ENCODE measurements at regions not wholly inside any gene's neighbourhood (a gene's known extent, or its start where the extent isn't known, plus 50 kb on each side); places are given as distances from the start of the nearest gene placed in this dataset.

- H3K9me2 ChIP-seq (ENCODE audit: insufficient read depth, low read length), result no peaks in the 10 kb centered on the region
- no peak overlapping the region for H3K4me3 ChIP-seq (ENCODE audit: low read length)
- no peaks in the 10 kb centered on the region for H3K27me3 ChIP-seq (ENCODE audit: insufficient read depth, low read depth, low read length)
- no peaks in the 10 kb centered on the region for H4K20me1 ChIP-seq (ENCODE audit: insufficient read depth)
- H3K27ac ChIP-seq (ENCODE audit: low read length), result no peak overlapping the region
- H3K9me3 ChIP-seq (ENCODE audit: low read length), result no peaks in the 10 kb centered on the region
- no peak overlapping the region for H3K4me2 ChIP-seq (ENCODE audit: low read length)
- H3K79me2 ChIP-seq (replicated peaks; ENCODE audit: insufficient read depth, low read length), result no peaks in the 10 kb centered on the region
- TF ChIP-seq EZH2 (IDR thresholded peaks at IDR 0.05; ENCODE audit: borderline replicate concordance, insufficient read depth, low read length, poor library complexity, severe bottlenecking) (no peak), SMC3 (conservative IDR thresholded peaks at IDR 0.05; ENCODE audit: poor library complexity) (no peak), MXI1 (conservative IDR thresholded peaks at IDR 0.05; ENCODE audit: poor library complexity, severe bottlenecking) (no peak), CTCF (IDR thresholded peaks at IDR 0.05; ENCODE audit: poor library complexity, severe bottlenecking) (no peak), EP300 (conservative IDR thresholded peaks at IDR 0.05; ENCODE audit: poor library complexity, severe bottlenecking) (no peak), POLR2AphosphoS5 (IDR thresholded peaks at IDR 0.05) (no peak), RAD21 (conservative IDR thresholded peaks at IDR 0.05) (no peak), REST (IDR thresholded peaks at IDR 0.05; ENCODE audit: borderline replicate concordance) (no peak), TAF1 (IDR thresholded peaks at IDR 0.05; ENCODE audit: low read depth) (no peak)
- no peak overlapping the region for H3K9ac ChIP-seq (ENCODE audit: low read length)
- no peaks in the 10 kb centered on the region for H3F3A ChIP-seq (ENCODE audit: insufficient read depth, low read length, poor library complexity, severe bottlenecking)
- H3K36me3 ChIP-seq (ENCODE audit: insufficient read depth, low read length), result no peaks in the 10 kb centered on the region
- no peak overlapping the region for H2AFZ ChIP-seq (ENCODE audit: low read depth, low read length)
Observed at GRCh38 chr4:23533859-23534258, 356.0 kb downstream of the PPARGC1A start.

GRCh38 chr4:23516716-23517115 lies 373.1 kb downstream of the PPARGC1A start:
- Histone ChIP-seq H3F3A (ENCODE audit: insufficient read depth, low read length, poor library complexity, severe bottlenecking) (no peaks in the 10 kb centered on the region), H3K9me3 (ENCODE audit: low read length) (no peaks in the 10 kb centered on the region), H3K79me2 (replicated peaks; ENCODE audit: insufficient read depth, low read length) (no peaks in the 10 kb centered on the region), H3K27me3 (ENCODE audit: insufficient read depth, low read depth, low read length) (no peaks in the 10 kb centered on the region), H3K36me3 (ENCODE audit: insufficient read depth, low read length) (no peaks in the 10 kb centered on the region), H3K9ac (ENCODE audit: low read length) (no peak overlapping the region), H4K20me1 (ENCODE audit: insufficient read depth) (no peaks in the 10 kb centered on the region), H3K9me2 (ENCODE audit: insufficient read depth, low read length) (no peaks in the 10 kb centered on the region), H3K4me3 (ENCODE audit: low read length) (no peak overlapping the region), H3K27ac (ENCODE audit: low read length) (no peak overlapping the region), H3K4me2 (ENCODE audit: low read length) (no peak overlapping the region), H2AFZ (ENCODE audit: low read depth, low read length) (no peak overlapping the region)
- TF ChIP-seq REST (IDR thresholded peaks at IDR 0.05; ENCODE audit: borderline replicate concordance) (no peak), EP300 (conservative IDR thresholded peaks at IDR 0.05; ENCODE audit: poor library complexity, severe bottlenecking) (no peak), RAD21 (conservative IDR thresholded peaks at IDR 0.05) (no peak)

Measured in neural cell (in vitro differentiated cells).